ENCODE measurements at regions not wholly inside any gene's neighbourhood (a gene's known extent, or its start where the extent isn't known, plus 50 kb on each side); places are given as distances from the start of the nearest gene placed in this dataset.
"Not testable (repeated sequence)": the region's sequence is repeated elsewhere in the genome, so short reads cannot be mapped to it uniquely, and the experiment has no call there.

GRCh38 chr12:124218243-124218560, 76.7 kb upstream of the RFLNA start:
- Histone ChIP-seq H3K27ac (peak overlapping the region in 3 of 5 donors; percentile 0 to 4 (median 4)), H3K27me3 (no peaks in the 10 kb centered on the region), H3K36me3 (no peaks in the 10 kb centered on the region), H3K9me3 (peaks cover 0 to 28% (median 17%) of the 10 kb centered on the region in 4 donors), H3K4me3 (no peak overlapping the region), H3K4me1 (peaks cover 0 to 28% (median 3%) of the 10 kb centered on the region in 4 donors)
- intact Hi-C loops (cut with DNase I; ENCODE audit: low total_unique reads), result no loop called here
- TF ChIP-seq CTCF (IDR thresholded peaks at IDR 0.05) (no peak), EP300 (IDR thresholded peaks at IDR 0.05) (no peak), POLR2AphosphoS5 (IDR thresholded peaks at IDR 0.05) (no peak), POLR2A (IDR thresholded peaks at IDR 0.05) (no peak)
- WGBS, 5 donors, result 20 to 49% (median 29%) methylated on average over 1 of the region's 1 CpG
- DNase-seq, result no peak

- H3K36me3 ChIP-seq; intact Hi-C loops (cut with DNase I; ENCODE audit: low total_unique reads); DNase-seq; H3K4me3 ChIP-seq; H3K27me3 ChIP-seq: not testable (repeated sequence)
- WGBS, 5 donors, result 56 to 85% (median 69%) methylated on average over 3 of the region's 3 CpGs
- Histone ChIP-seq H3K27ac (peak overlapping the region in 1 of 5 donors; percentile 0), H3K4me1 (peaks cover 0 to 28% (median 3%) of the 10 kb centered on the region in 4 donors), H3K9me3 (peaks cover 0 to 26% (median 17%) of the 10 kb centered on the region in 4 donors)
Observed at GRCh38 chr12:124218650-124219049, 76.2 kb upstream of the RFLNA start.

- H3K27me3 ChIP-seq, result no peaks in the 10 kb centered on the region
- WGBS, 5 donors, result 53 to 57% (median 56%) methylated on average over 13 to 14 of the region's 14 CpGs
- TF ChIP-seq POLR2A (IDR thresholded peaks at IDR 0.05) (no peak), CTCF (IDR thresholded peaks at IDR 0.05) (no peak), EP300 (IDR thresholded peaks at IDR 0.05) (no peak), POLR2AphosphoS5 (IDR thresholded peaks at IDR 0.05) (no peak)
- DNase-seq, result no peak
- no peak overlapping the region for H3K27ac ChIP-seq
- H3K4me1 ChIP-seq, result peaks cover 0 to 21% (median 3%) of the 10 kb centered on the region in 4 donors
- no peak overlapping the region for H3K4me3 ChIP-seq
- H3K36me3 ChIP-seq, result no peaks in the 10 kb centered on the region
- H3K9me3 ChIP-seq, result peaks cover 0 to 9% (median 4%) of the 10 kb centered on the region in 4 donors
- intact Hi-C loops (cut with DNase I; ENCODE audit: low total_unique reads), result no loop called here
Observed at GRCh38 chr12:124222368-124223245, 72.3 kb upstream of the RFLNA start.

- H3K4me3 ChIP-seq; intact Hi-C loops (cut with DNase I; ENCODE audit: low total_unique reads); DNase-seq; H3K9me3 ChIP-seq; H3K27ac ChIP-seq; H3K36me3 ChIP-seq; H3K27me3 ChIP-seq: not testable (repeated sequence)
- WGBS, 5 donors, result 76 to 80% (median 78%) methylated on average over 12 of the region's 12 CpGs
- H3K4me1 ChIP-seq, result peaks cover 0 to 11% (median 0%) of the 10 kb centered on the region in 4 donors
Observed at GRCh38 chr12:124223733-124224138, 71.2 kb upstream of the RFLNA start.

- Histone ChIP-seq H3K27ac (no peak overlapping the region), H3K9me3 (peaks cover 0 to 9% (median 4%) of the 10 kb centered on the region in 4 donors), H3K4me1 (peaks cover 0 to 4% (median 0%) of the 10 kb centered on the region in 4 donors), H3K4me3 (no peak overlapping the region), H3K27me3 (no peaks in the 10 kb centered on the region), H3K36me3 (no peaks in the 10 kb centered on the region)
- no peak for TF ChIP-seq CTCF (IDR thresholded peaks at IDR 0.05)
- TF ChIP-seq POLR2A (IDR thresholded peaks at IDR 0.05), result no peak
- no peak for TF ChIP-seq EP300 (IDR thresholded peaks at IDR 0.05)
- no peak for TF ChIP-seq POLR2AphosphoS5 (IDR thresholded peaks at IDR 0.05)
- 81 to 88% (median 83%) methylated on average over 14 to 19 of the region's 19 CpGs for WGBS, 5 donors
- intact Hi-C loops (cut with DNase I; ENCODE audit: low total_unique reads), result no loop called here
- DNase-seq, result no peak
Observed at GRCh38 chr12:124224535-124225110, 70.3 kb upstream of the RFLNA start.
